ENCODE measurements at regions not wholly inside any gene's neighbourhood (a gene's known extent, or its start where the extent isn't known, plus 50 kb on each side); places are given as distances from the start of the nearest gene placed in this dataset.
"Not testable (repeated sequence)": the region's sequence is repeated elsewhere in the genome, so short reads cannot be mapped to it uniquely, and the experiment has no call there.

DNA sequence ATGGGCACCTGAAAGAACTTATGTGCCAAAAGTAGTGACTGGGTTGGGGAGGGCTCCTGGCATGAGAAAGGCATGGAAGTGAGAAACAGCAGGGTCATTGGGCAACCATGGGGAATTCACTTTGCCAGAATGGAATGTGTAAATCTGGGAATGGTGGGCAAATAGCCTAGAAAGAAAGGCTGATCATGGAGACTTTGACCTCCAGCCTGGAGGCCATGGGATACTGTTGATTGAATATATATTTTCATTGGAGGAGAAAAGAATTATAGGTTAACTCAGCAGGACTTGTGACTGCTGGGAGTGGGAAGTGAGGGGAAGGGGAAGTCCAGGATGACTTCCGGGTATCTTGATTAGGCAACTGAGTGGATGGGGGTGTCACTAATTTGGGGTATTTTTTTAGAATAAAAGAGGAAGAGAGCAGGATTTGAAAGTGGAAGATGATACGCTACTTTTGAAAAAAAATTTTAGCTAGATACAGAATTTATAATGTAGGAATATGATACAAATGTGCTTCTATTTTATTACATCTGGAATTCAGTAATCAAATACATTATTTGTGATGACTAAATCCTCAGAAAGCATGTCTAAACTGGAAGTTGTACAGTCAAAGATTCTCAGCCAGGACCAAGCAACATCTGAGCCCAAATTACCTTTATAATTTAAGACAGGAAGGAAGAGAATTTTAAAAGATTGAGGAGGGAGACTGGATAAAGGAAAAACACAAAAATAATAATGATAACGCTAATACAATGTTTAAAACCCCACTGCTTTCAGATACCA is 116.2 kb downstream of the GATA6 start:
- no peak for DNase-seq

DNA sequence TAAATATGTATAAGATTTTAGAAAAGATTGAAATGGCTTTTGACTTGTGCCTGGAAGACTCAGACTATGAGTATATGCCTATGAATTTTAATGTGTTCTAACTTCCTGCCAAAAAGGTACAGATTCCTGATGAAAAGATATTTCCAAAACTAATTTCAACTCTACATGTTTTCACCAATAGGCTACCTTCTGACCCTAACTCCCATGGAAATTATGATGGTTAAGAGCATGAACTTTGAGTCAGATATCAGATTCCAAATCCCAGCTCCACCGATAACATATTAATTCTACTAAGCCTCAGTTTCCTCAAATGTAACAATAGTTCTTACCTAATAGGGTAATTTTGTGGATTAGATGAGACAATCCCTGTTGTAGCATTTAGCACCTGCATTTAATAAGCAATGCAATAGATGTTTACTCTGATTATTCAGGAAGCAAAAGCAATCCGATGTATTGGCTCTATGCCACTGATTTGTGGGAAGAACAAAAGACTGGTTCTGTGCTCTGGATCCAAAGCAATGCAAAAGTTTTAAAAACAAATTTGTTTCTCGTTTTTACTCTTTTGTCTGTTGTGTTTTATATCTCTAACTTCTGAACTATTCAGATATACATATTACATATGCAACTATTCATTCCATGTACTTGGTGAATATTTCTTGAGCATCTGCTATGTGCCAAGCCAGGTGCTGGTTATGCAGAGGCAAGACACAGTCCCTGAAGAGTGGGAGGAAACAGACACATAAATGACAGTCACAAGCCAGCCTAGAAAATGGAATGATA is 115.4 kb downstream of the GATA6 start:
- DNase-seq: no peak

DNA sequence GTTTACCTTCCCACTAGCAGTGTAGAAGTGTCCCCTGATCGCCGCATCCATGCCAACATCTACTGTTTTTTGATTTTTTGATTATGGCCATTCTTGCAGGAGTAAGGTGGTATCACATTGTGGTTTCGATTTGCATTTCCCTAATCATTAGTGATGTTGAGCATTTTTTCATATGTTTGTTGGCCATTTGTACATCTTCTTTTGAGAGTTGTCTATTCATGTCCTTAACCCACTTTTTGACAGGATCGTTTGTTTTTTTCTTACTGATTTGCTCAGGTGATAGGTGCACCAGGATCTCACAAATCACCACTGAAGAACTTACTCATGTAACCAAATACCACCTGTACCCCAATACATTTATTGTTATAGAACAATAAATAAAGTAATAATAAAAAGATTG is 114.5 kb downstream of the GATA6 start:
- DNase-seq: not testable (repeated sequence)

DNA sequence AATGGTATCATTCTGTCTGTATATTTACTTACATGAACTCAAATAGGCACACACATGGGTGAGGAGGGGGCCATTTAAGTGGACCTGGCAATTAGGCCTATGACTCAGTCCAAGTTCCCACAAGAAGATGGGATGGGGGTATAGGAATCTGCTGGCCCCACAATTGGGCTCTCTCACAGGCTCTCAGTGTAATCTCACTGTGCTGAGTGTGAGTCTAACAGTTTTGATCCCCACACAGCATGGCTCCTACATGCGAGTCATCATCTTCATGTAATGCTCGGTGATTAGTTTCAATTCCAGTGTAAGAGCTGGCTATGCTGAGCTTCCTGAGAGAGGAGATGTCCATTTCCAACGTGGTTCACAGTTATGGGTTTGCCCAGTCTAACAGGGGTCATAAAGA is 114.0 kb downstream of the GATA6 start:
- no peak for DNase-seq

DNA sequence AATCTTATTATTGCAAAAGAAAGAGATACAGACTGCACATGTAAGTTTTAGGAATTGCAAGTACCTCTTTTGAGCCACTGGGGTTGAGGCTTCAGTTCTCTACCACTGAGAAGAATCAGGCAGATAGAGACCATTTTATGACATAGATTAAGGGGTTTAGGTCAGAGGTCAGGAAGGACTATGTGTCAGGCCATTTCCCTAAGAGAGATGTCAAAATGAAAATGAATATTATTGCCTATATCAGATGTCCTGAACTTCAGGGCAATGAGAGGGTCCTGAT is 113.7 kb downstream of the GATA6 start:
- DNase-seq: no peak

DNA sequence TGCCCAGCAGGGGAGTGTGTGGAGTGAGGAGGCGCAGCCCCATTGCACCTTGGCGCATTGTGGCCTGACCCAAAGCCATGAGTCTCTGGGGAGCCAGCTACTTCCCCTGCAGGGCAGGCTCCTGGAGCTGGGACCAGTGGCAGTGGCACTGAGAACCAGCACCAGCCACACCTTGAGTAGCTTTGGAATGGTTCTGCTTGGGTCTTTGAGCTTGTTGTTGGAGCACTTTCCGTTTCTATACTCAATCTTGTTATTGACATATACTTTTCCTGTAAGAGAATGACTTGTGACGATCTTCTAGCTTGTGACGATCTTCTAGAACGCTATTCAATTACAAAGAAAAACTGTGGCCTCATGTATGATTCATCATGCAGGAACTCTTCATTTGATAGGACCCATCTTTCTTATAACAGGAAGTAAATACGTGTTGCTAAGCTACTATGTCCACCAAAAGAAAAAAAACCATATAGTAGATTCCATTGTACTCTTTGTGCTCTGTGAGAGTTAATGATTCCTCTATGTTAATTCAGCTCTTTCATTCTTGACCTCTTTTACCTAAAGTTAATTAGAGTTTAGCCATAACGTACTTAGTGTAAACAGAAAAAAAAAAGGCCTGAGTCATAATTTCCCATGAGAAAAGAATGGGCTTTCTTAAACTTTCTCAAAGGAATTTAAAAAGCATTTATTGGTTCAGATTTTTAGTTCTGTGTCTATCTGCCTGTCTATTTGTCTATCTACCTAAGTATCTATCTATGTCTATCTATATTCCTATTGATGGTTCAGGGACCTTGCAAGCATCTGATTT is 113.1 kb downstream of the GATA6 start:
- no peak for DNase-seq

DNA sequence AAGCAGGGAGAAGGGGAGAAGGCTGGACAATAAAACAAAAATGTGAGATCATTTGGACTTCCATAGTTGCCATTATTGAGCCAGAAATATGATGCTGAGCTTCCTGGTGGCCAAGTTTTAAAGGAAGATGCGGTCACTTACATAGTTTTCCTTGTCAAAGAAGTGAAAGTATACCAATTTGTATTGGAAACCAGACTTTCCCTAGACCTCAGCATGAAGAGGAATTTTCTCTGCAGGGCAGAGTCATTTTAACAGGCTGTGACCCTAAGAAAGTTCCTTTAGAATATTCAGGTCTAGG is 111.0 kb downstream of the GATA6 start:
- no peak for DNase-seq

DNA sequence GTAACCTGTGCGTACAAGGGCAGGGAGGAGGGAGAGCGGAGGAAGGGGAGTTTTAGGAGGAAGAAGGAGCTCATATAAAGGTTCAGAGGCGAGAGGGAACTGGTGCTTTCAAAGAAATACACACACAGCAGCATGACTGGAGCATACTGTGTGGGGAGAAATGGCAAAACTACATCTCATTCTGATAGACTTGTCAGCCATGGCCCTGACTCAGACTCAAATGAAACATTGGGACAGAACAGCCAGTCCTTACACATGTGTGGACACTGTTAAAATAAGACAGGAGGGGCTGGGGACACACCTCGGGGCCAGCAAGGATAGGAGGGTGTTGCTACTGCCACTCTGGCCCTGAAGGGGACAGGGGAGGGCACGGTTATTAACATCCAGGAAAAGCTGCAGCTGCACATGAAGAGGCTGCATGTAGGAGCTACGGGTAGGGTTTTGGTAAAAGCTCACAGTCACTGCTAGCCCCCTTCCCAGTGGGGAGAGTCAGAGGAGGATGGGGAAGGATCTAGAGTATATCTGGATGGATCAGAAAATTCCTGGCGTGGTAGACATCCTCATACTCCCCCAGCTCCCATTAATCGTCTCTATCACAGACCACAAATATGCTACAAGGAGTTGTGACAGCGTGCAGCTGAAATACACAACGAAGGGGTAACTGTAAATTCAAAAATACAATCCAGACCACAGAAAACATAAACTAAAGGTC is 110.5 kb downstream of the GATA6 start:
- DNase-seq: no peak

DNA sequence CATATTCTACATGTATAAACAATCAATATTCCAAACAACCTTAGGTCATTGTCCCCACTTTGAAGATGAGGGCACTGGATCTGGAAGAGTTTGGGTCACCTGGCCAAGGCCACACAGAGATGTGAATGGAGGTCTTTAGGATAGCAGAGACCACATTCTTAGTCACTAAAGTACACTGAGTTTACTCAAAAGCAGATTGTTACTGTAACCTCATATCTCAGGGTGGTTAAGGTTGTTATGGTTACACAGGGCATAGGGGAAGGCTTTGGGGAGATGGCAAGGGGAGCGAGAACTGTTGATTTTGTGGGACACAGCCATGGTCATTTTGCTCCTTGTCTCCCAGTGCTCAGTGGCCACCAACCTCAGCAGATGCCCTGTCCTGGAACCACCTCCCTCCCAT is 109.4 kb downstream of the GATA6 start:
- no peak for DNase-seq

DNA sequence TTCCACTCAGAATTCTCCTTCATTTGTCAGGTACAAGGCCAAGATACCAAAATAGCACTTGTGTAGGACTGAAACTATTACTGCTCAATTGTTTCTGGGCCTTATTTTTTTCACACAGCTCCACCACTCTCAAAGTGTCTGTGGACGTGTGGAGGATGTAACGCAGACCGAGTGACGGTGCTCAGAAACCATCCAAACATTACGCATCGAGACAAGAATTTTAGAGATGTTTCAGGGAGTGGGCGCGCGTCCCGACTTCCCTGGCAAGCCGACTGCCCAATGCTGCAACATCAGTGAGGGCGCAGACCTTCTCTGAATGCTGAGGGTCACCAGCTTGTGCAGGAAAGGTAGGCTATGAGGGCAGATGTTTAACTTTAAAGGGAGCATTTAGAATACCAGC is 108.4 kb downstream of the GATA6 start:
- DNase-seq: no peak

DNA sequence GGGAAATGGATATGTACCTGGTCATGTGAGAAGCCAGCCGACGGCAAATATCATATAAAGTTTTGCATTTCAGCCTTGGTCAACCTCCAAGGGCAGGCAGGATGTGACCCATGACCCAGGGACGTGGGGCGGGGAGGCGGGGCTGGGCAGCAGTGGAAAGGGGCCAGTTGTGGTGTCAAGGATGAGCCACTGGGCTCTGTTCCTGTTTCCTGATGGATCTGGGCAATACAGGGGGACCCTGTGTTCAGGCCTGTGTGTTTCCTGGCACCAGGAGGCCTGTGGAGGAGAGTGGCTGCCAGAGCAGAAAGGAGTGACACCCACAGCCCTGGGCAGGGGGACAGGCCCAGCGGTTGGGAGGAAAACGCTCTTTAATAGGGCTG is 106.9 kb downstream of the GATA6 start:
- no peak for DNase-seq

DNA sequence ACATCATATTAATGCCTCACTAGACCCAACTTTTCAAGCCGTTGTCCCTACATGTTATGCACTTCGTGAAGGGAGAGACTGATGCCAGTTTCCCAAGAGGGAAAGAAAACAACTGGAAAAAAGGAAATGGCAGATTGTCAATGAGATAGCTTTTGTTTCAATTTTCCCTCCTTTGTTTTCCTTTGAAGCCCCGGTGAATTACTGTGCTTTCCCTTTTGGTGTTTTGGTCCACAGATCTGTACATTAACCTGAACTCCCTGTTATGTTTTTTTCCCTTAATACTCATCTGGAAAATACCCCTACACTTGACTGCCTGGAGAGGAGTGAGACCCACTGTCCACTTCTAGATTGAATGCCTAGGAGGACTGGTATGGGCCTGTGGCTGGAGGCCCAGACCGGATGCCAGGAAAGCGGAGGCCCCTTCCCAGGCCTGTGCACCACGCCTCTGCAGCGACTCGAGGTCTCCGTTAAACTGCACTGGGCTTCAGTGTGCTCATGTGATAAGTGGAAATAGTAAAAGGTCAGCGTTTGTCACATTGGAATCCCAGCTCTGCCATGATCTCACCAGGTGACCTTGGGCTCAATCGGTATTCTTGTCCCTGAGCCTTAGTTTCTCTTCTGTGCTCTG is 106.4 kb downstream of the GATA6 start:
- DNase-seq: no peak

DNA sequence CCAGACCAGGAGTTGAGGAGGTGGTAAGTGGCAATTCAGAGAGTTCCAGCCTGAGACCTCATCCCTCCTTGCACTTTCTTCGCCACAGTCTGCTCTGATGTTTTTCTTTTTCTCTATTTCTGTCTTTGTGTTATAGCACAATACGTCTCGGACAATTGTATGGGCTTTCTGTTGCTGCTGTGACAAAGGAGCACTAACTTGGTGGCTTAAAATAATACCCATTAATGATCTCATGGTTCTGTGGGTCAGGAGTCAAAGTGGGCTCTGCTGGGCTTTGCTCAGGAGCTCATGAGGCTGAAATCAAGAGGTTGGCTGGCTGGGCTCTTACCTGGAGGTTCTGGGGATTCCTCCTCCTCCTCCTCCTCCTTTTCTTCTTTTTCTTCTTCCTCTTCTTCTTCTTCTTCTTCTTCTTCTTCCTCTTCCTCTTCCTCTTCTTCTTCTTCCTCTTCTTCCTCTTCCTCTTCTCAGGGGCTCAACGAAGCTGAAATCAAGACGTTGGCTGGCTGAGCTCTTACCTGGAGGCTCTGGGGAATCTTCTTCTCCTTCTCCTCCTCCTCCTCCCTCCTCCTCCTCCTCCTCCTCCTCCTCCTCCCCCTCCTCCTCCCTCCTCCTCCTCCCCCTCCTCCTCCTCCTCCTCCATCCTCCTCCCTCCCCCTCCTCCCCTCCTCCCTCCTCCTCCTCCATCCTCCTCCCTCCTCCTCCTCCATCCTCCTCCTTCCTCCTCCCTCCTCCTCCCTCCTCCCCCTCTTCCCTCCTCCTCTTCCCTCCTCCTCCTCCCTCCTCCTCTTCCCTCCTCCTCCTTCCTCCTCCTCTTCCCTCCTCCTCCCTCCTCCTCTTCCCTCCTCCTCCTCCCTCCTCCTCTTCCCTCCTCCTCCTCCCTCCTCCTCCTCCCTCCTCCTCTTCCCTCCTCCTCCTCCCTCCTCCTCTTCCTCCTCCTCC is 104.0 kb downstream of the GATA6 start:
- DNase-seq: no peak

DNA sequence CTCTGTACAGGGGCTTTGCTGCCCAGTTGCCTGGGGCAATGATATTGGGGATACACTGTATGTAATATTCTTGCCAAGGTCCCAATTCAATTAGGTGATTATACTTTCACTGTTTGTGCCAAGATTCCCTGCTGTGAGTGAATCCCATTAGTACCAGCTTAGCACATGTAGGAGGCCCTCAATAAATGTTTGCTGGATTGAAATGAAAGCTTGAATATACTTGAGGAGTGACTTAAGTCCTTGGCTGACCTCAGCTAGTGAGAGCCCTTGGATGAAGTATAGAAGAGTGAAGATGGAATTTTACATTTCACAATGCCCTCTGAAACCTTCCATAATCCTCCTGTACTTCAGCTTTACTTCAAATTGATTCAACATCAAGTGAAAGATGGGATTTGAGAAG is 102.9 kb downstream of the GATA6 start:
- no peak for DNase-seq

DNA sequence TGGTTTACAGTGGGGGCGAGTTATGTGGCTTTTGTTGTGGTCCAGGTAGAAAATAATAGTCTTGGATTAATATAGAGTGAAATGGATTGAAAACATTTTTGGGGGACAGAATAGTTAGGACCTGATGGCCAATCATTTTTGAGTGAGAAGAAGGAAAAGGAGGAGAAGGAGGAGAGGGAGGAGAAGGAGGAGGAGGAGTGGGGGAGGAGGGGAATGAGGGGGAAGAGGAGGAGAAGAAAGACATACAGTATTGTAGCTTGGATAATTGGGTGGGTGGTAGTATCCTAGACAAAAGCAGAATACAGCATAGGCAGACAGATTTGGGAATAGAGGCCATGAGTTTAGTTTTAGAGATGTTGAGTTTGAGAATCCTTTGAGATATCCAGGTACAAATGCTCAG is 101.6 kb downstream of the GATA6 start:
- no peak for DNase-seq

DNA sequence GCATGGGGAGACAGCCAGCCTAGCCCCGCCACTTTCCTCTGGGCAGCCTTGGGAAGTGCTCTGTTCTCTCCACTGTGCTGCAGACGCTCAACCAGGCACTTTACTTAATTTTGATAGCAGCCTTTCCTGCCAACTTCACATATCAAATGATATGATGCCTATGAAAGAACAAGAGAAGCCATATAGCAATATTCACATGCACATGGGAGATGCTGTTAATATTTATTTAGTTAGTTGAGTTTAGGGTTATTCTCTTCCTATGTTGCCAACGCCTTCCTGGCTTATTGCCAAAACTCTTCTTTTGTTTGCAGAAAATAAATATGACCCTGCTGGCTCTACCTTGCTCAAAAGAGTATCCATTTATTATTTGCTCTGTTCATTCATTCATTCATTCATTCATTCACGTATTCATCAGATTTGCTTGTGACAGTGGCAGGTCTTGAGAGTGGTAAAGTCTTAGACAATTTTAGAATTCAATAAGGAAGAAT is 99.3 kb downstream of the GATA6 start:
- DNase-seq: no peak

DNA sequence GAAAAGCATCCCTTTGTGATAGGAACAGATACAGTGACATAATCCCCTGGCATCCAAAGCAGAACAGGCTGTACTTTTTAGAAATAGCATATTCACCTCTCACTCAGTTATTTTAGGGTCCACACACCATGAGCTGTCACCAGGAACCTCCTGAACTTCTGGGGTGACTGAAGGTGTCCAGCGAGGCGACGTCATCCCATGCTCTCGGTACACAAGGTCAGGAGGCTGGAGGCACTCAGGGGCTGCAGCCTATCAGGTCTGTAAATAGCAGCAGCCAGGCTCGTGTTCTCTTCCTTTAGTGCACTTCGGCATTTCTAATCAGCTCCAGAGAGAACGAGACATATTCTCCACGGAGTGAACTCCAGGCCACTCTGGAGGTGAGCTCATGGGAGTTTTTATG is 98.3 kb downstream of the GATA6 start:
- DNase-seq: no peak

DNA sequence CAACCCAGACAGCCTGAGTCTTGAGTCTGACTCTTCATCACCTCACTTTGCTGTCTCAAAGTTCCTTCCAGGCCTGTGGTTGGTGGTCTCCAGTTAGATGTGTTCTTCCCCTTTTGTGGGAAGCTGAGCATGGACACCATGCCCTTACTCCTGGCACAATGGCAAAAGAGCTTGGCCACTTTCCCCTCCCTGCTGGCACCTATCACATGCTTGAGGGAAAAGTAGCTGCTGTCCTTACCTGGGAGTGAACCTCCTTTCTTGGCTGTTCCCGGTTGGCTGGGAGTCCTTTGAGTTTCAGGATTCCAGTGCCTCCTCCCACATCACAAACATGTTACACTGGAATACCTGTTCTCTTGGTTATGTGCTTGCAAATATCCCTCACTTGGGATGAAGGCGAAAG is 97.8 kb downstream of the GATA6 start:
- no peak for DNase-seq

DNA sequence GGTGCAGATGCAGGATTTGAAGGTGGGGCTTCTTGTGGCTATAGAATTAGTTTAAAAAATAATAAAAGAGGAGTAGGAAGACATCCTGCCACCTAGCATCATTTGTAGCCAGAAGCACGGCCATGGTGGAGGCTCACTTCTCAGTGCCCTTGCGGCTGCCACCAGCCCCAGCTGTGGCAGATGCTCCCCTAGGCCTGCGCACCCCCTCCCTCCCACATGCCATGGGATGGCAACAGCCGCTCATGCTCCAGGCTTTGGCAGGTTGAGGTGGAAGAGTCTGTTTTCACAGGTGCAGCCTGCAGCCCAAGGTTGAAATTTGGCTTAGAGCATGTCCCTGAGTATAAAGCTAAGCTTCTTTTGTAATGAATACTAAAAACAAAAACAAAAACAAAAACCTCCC is 96.4 kb downstream of the GATA6 start:
- no peak for DNase-seq

DNA sequence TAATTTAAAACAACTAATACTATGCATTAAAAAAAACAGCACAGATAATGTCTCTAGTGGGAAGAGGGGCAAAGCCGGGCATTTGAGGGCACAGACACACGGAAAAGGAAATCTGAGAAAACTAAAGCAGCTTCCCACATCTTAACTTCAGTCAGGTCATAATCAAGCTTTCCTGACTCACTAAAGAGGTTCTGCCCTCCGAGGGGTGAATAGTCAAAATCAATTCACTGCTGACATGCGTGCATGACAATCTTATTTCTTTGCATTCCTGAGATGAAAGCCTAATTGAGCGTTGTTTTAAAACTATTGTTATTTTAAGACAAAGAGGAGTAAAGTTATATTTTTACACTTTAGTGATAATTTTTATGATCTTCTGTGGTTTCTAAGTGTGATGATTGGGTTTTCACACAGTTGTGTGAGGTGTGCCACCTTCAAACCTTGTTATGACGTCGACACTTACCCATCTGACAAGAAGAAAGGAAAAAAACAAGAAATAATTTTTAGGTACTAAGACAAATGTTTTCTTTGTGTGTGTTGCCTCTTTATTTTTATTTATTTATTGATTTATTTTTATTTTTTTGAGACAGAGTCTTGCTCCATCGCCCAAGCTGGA is 90.9 kb downstream of the GATA6 start:
- no peak for DNase-seq

All from anterior cingulate cortex (tissue), 58 donors.